CD4-positive, alpha-beta T cell treated with Interleukin-4 for 4 hours (primary cell): ENCODE measurements at regions not wholly inside any gene's neighbourhood (a gene's known extent, or its start where the extent isn't known, plus 50 kb on each side); places are given as distances from the start of the nearest gene placed in this dataset.

Experiments
- DNase-seq: peaks from one replicate; pipeline ENCODE4 v3.0.0-alpha.2; 2020

DNA sequence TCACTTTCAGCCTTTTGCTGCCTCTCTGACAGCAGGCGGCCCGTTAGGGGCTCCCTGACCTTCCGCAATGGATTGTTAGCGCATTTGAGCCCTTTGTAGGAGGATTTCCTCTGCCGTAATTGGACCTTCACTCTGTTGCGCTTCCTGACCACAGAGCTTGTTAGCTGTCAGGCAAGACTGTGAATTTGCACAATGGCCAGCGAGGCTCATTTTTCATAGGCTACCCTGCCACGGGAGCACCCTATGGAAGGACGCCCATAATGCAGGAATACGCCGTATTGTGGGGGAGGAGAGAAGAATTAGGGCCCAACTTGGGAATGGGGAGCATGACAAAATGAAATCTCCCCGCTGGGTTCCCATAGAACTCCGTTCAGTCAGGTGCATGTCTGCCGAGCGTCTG lies 205.2 kb upstream of the NLRP1 start:
- DNase-seq = no peak

DNA sequence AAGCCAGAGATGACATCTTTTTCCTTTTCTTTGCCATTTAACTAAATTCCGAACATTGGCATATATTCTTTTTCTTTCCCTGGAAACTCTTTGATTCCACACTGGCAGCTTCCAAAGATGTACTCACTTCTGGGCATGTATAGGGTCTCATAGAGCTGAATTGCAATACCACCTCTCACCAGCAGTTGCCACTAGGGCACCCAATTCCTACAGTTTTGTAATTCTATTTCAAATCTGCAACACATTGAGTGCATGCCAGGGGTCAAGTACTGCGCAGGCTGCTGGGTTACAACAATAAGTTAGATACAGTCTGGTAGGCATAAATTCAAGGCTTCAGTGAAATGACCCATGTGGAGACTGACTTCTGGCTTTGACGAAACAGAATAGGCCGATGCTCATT lies 208.8 kb upstream of the NLRP1 start:
- no peak for DNase-seq

DNA sequence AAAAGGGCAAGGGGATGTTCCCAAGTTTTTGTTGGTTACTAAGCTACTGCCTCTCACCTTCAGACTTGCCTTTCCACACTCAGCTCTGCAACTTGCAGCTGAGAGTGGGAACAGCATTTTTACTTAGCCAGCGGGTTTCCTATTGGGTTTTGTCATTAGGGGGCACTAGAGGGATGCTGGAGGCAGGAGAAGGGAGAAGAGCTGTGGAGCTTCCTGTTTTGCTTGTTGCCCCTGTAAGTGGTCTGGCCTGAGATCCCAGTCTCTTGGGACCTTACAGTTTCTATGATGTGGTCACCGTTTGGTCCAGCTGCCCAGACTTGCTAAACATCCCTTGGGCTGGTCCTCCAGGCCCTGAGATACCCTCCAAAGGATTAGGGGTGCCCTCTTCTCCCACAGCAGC lies 209.6 kb upstream of the NLRP1 start:
- DNase-seq = no peak

DNA sequence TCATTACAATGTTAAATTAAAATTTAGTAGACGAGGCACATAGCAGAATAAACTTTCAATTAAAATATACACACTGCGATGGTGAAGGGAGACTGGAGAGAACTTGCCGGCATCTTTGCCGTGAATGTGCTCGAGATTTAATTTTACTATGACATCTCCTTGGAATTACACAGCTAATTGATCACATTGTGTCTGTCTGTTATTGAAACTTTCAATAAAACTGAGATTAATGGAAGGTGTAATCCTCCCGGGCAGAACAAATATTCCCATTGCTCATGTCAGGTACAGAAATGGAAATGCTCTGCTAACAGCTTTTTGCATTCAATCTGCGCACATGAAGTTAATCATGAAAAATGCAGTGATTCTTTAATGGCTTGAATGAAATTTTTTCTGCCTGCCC lies 210.1 kb upstream of the NLRP1 start:
- DNase-seq = no peak

DNA sequence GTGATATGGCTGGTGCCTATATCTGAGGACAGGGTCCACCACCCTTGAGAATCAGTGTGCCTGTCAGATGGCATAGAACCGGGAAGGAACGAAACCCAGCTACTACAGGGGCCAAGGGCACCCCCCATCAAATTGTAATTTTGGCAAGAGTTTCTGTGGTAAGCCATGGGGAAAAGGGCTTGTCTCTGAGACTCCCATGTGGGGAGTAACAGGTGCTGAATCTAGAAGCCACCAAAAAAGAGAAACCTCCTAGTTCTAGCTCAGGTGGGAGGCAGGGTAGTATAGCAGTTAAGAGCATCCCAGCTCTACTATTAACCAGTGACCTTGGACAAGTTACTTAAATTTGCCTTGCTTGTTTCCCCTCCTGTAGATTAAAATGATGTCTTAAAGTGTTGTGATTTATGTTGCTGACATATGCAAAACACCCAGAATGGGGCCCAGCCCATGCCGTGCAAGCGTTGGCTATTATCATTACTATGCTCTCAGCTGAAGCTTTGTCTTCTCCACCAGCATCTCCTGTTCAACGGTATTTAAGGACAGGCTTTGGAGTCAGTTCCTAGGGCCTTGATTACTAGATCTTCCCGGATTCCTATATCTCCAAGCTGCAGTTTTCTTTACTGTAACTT lies 210.7 kb upstream of the NLRP1 start:
- DNase-seq = no peak

GRCh38 chr17:5797447-5798050 lies 213.2 kb upstream of the NLRP1 start:
- no peak for DNase-seq

GRCh38 chr17:5798094-5798493 lies 213.8 kb upstream of the NLRP1 start:
- no peak for DNase-seq

- DNase-seq = no peak
Observed at GRCh38 chr17:5800131-5800530, 215.8 kb upstream of the NLRP1 start.

GRCh38 chr17:5800646-5801045 lies 216.3 kb upstream of the NLRP1 start:
- no peak for DNase-seq

DNA sequence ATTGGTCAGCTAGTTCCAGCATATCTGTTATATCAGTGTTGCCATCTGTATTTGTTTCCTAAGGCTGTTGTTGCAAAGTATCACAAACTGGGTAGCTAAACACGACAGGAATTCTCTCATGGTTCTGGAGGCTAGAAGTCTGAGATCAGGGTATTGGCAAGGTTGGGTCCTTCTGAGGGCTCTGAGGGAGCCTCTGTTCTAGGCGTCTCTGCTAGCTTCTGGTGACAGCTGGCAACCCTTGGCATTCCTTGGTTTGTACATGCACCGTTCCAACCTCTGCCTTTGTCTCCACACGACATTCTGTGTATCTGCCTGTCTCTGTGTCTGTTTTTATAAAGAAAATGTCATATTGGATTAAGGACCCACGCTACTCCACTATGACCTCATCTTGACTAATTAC lies 219.9 kb upstream of the NLRP1 start:
- no peak for DNase-seq

GRCh38 chr17:5809056-5809455 lies 224.7 kb upstream of the NLRP1 start:
- no peak for DNase-seq

DNA sequence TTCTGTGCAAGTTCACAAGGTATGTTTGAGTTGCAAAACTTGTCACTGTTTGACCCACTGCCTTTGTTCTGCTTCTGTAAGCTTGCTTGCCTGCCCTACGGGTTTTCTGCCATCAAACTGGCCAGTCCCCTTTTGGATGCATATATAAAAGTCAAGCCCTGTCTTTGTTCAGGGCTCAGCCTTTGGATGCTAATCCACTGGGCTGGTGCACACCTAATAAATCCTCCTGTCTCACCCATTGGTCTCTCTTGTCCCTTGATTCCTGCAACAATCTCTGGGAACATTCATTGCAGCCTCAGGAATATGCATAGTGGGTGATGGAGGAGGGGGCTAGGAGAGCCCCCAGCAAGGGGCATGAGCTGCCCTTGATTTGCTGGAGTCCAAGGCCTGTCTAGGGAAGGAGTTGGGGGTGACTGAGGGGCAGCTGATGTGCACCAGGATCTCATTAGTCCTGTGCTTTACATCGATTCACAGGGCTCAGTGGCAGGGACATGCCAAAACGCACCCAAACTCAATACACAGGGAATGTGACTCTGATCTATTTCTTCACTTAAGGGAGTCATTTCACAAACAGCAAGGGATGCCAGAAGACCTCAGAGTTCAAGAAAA lies 225.4 kb upstream of the NLRP1 start:
- DNase-seq = no peak

- no peak for DNase-seq
Observed at GRCh38 chr17:5812590-5812989, 228.3 kb upstream of the NLRP1 start.

GRCh38 chr17:5813357-5813756 lies 229.0 kb upstream of the NLRP1 start:
- DNase-seq = no peak

DNA sequence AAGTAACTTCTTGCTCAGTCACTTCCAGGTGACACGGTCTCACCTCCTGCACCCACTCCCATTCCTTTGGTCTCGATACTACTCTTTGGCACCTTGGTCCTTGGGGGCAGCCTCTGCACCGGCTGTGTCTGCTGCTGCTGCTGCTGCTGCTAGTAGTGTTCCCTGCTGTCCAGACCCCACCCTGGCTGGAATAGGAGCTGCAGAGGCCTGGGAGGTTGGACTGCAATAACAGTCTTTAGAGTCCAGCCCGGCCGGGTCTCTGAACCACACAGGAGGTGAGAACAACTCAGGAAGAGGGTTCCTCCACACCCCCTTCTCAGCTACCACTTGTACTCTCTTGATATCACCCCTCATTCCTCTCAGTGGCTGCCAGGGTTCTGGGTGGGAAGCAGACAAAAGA lies 231.1 kb upstream of the NLRP1 start:
- DNase-seq = no peak

DNA sequence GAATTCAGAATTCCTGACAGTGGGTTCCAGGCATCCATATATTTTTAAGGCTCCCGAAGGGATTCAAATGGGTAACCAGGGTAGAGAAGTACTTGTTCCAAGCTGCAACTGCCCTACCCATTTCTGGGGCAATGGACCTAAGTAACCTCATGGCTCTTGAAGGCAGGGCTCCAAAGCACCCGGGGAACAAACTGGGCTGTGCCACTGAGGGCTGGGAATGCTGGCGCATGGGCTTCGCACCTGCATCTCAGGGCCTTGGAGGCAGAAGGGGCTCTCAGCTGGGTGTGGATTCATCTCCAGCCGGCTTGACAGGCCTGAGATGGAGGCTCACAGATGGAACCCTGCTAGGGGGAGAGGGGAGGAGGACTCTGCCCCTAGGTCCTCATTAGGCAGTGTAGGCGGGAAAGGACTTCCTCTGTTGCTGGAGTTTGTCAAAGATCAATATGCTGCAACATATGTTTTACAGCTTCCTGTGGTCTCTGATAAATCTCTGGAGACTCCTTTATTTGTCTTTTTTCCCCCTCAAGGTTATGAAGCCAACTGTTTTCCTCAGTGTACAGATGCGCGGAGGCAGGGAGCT lies 232.3 kb upstream of the NLRP1 start:
- no peak for DNase-seq

GRCh38 chr17:5817475-5818395 lies 233.4 kb upstream of the NLRP1 start:
- no peak for DNase-seq

- no peak for DNase-seq
Observed at GRCh38 chr17:5819396-5819795, 235.1 kb upstream of the NLRP1 start.

GRCh38 chr17:5819921-5820685 lies 235.8 kb upstream of the NLRP1 start:
- peak; percentile 1 for DNase-seq

DNA sequence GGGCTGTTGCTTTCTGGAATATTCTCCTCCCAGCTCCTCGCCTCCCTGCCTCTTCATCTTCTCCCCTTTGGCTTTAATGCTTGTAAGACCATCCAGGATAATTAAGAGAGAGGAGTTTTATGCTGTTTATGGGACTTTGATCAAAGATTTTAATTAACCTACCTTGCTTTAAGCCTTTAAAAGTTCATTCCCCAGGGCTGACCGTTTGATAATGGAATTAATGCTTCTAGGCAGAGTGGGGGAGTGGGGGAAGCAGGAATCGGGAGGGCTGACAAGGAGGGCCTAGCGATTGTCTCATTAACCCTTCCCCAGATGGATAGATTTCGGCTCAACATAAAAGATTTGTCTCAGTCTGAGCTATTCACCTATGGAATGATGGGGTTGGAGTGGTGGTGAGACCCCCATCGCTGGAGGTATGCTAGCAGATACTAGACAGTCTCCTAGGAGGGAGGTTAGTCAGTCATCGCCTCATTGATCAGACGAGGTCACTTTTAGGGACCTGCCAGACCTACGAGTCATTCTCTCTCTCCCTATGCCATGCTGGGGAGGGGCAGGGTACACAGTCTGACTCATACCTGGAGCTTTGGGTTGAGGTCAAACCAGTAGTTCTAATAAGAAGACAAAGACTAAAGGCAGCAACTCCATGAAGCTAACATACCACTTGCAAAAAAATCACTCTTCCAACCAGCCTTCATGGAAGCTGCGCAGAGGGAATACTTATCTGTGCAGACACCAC lies 236.6 kb upstream of the NLRP1 start:
- no peak for DNase-seq

DNA sequence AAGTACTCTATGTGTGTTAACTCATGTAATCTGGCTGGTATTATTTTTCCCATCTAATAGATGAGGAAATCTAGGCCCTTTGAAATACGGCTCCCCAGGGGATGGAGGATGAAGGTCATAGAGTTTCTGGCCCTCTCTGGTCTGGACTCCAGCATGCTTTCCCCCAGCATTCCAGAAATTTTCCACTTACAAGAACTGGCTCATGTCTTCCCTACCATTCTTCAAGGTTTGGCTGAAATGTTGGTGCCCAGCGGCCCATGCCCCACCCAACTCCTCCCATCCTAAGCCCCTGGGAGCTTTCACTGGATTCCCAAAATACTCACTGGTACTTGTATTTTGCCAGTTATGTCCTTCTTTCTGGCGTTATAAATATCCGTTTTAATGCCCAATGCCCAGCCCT lies 237.5 kb upstream of the NLRP1 start:
- DNase-seq = no peak
